Pancreas (tissue), 10 donors: ENCODE measurements at regions not wholly inside any gene's neighbourhood (a gene's known extent, or its start where the extent isn't known, plus 50 kb on each side); places are given as distances from the start of the nearest gene placed in this dataset.

ENCODE experiments used
- ATAC-seq, 4 donors: fragments of 200-7000 bp; cut with Tn5 transposase; one replicate each; pipeline versions ENCODE4 v1.8.0 to v1.9.1; 2020; ENCODE audit warnings: mild to moderate bottlenecking in 4 of 4, moderate library complexity in 4 of 4
- DNase-seq, 6 donors: peaks; one replicate each; pipeline ENCODE4 v3.0.0-alpha.2; 2020
- FAIRE-seq: peaks from 2 replicates; lab custom pipeline; 2012; peaks lifted over from hg19 to GRCh38; lab: Jason Lieb, UNC
- H3K27ac ChIP-seq, 4 donors: fragments of 200-600 bp; sonication (generic); 1 replicate in 3 of 4; 2 replicates in 1 of 4; pipeline versions ENCODE4 v1.5.0 to v1.8.0; 2020
- H3K27me3 ChIP-seq, 4 donors: fragments of 200-600 bp; one replicate each; pipeline ENCODE4 v1.8.0; 2021
- H3K36me3 ChIP-seq, 3 donors: fragments of 200-600 bp; sonication (generic) in 1 of 3; one replicate each; pipeline versions ENCODE4 v1.5.0 to v1.8.0; 2020 to 2021
- H3K4me1 ChIP-seq, 3 donors: fragments of 200-600 bp; one replicate each; pipeline ENCODE4 v1.8.0; 2021
- H3K4me3 ChIP-seq, 4 donors: fragments of 200-600 bp; sonication (generic) in 2 of 4; one replicate each; pipeline versions ENCODE4 v1.5.0 to v1.8.0; 2020 to 2021
- H3K9me3 ChIP-seq, 4 donors: fragments of 200-600 bp; one replicate each; pipeline ENCODE4 v1.8.0; 2021
- WGBS, 2 donors: extraction: QIAGEN DNeasy Blood & Tissue Kit; methylation state at CpG; one replicate each; pipeline ENCODE4 v1.1.7; 2013; 5-methylcytosine and 5-hydroxymethylcytosine counted together
- intact Hi-C, 3 donors: fragments of 100-400 bp; cut with DNase I; formaldehyde crosslinking; loops; one replicate each; pipeline versions ENCODE4 v1.11.1 to v1.14.2; 2022
- TF ChIP-seq, protein P1 (sequence below), 4 donors: fragments of 200-600 bp; sonication (generic) in 3 of 4; IDR thresholded peaks; one replicate each; pipeline versions ENCODE4 v1.5.0 to v1.8.0; 2021; ENCODE audit warnings: antibody characterized with exemption in 4 of 4
- donor health status: healthy with polysubstance abuse.
- donor health status: DM: no; HTN: no; CAD: no; lungs with moderate emphysema.
- donor health status: DM: no; HTN: no; CAD: no.
- donor health status: control.
- donor health status: control.
- donor health status: Bipolar disorder and iron deficiency.
- donor health status: DM: yes; HTN: yes; CAD: no.
- donor health status: DM: no; HTN: no; CAD: no.
- donor health status: DM: no; HTN: no; CAD: no.
- donor health status: DM: yes; HTN: yes; CAD: no.

DNA sequence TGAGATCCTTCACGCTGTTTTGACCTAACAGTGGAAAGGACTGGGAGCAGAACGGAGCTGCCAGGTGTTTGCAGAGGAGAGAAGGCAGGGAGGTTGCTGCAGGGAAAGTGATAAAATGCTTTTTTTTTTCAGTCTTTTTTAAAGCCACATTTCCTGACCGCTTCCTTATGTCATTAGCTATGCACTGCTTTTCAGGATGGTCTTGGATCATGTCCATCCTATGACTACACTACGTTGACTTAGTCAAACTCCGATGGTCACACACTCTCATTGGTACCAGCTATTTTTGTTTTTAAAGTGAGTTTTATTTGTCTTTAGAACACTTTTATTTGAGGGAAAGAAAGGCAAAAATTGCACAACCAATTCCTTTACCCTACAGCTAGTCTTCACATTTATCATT lies 89.2 kb upstream of the EXOC2 start:
- WGBS, 2 donors: 51 to 66% methylated on average over 5 of the region's 5 CpGs
- Histone ChIP-seq H3K27ac (no peak overlapping the region), H3K36me3 (no peaks in the 10 kb centered on the region), H3K4me1 (no peaks in the 10 kb centered on the region), H3K27me3 (no peaks in the 10 kb centered on the region), H3K9me3 (no peaks in the 10 kb centered on the region), H3K4me3 (no peak overlapping the region)
- FAIRE-seq (no peak), DNase-seq (no peak), ATAC-seq (no peak)
- intact Hi-C loops: loop anchor here in 1 of 3 donors (10.0 kb wide), 1 partner anchor 187 kb away; no protein-coding TSS in a partner anchor
- TF ChIP-seq, protein P1, sequence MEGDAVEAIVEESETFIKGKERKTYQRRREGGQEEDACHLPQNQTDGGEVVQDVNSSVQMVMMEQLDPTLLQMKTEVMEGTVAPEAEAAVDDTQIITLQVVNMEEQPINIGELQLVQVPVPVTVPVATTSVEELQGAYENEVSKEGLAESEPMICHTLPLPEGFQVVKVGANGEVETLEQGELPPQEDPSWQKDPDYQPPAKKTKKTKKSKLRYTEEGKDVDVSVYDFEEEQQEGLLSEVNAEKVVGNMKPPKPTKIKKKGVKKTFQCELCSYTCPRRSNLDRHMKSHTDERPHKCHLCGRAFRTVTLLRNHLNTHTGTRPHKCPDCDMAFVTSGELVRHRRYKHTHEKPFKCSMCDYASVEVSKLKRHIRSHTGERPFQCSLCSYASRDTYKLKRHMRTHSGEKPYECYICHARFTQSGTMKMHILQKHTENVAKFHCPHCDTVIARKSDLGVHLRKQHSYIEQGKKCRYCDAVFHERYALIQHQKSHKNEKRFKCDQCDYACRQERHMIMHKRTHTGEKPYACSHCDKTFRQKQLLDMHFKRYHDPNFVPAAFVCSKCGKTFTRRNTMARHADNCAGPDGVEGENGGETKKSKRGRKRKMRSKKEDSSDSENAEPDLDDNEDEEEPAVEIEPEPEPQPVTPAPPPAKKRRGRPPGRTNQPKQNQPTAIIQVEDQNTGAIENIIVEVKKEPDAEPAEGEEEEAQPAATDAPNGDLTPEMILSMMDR (IDR thresholded peaks at IDR 0.05): no peak

DNA sequence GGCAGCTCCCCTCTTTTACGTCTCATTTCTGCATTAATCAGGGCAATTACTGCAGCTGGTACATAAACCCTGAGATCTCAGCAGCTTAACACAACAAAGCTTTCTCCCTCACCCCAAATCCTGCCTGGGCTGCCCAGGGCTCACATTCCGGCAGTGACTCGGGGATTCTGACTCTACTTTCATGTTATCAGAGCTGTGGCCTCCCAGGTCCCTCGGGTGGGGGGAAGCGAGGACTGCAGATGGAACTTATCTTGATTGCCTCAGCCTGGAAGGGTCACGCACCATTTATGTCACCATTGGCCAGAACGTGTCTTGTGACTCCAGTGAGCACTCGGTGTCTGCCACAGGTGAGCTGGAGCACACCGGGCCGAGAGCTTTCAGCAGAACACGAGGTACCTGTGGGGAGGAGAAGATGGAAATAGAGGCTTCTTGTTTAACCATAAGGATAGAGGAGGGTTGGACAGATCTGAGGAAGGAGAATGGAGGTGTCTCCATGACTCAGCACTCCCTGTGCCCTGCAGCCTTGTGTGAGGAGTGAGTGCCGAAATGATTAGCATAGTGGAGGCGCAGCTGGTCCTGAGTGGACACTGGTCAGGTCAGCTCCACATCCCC lies 88.5 kb upstream of the EXOC2 start:
- intact Hi-C loops: loop anchor here in 1 of 3 donors (10.0 kb wide), 1 partner anchor 187 kb away; no protein-coding TSS in a partner anchor
- H3K4me1 ChIP-seq: no peaks in the 10 kb centered on the region
- TF ChIP-seq, protein P1 (IDR thresholded peaks at IDR 0.05): no peak
- no peak overlapping the region for H3K27ac ChIP-seq
- WGBS, 2 donors: 45 to 48% methylated on average over 13 of the region's 13 CpGs
- FAIRE-seq (no peak), ATAC-seq (no peak), DNase-seq (no peak)
- no peak overlapping the region for H3K4me3 ChIP-seq
- H3K27me3 ChIP-seq: no peaks in the 10 kb centered on the region
- H3K36me3 ChIP-seq: no peaks in the 10 kb centered on the region
- no peaks in the 10 kb centered on the region for H3K9me3 ChIP-seq

DNA sequence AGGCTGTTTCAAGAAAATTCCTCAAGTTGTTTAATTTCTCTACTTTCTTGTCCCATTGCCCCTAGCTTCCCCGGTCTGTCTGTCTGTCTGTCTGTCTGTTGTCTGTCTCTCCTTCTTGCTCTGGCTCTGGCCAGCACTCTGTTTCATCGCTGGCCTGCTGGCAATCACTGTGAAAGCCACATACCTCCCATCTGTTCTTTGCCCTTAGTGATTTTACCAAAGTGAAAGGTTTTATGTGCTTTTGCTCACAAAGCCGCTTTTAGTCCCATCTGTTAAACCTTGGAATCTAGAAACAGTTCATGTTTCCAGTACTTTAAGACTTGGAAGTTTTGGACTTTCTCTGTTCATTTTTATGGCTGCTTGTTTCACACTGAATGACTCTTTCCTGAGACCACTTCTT lies 87.8 kb upstream of the EXOC2 start:
- TF ChIP-seq, protein P1 (IDR thresholded peaks at IDR 0.05): no peak
- H3K36me3 ChIP-seq: no peaks in the 10 kb centered on the region
- no peak for FAIRE-seq
- no peak for DNase-seq
- intact Hi-C loops: loop anchor here in 1 of 3 donors (10.0 kb wide), 1 partner anchor 186 kb away; no protein-coding TSS in a partner anchor
- H3K4me3 ChIP-seq: no peak overlapping the region
- no peaks in the 10 kb centered on the region for H3K9me3 ChIP-seq
- 90 to 99% methylated on average over 3 of the region's 3 CpGs for WGBS, 2 donors
- no peak overlapping the region for H3K27ac ChIP-seq
- peaks cover 0 to 4% (median 3%) of the 10 kb centered on the region in 3 donors for H3K4me1 ChIP-seq
- H3K27me3 ChIP-seq: no peaks in the 10 kb centered on the region
- no peak for ATAC-seq

DNA sequence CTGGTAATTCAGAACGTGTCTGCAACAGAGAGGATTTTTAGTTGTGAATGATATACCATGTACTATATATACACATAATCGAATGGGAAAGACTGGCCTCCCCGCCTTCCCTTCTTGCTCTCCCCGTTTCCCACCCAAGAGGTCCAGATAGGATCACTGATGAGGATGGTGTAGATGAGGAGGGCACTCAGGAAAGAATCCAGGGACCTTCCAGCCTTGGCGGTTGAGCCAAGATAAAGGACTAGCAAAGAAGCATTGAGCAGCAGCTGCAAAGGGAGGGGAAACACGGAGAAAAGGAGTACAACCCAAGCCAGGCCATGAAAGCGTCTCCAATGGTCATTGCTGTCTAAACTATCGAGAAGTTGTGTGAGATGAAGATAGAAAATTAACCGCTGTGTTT lies 84.0 kb upstream of the EXOC2 start:
- Histone ChIP-seq H3K27me3 (no peaks in the 10 kb centered on the region), H3K36me3 (no peaks in the 10 kb centered on the region), H3K9me3 (no peaks in the 10 kb centered on the region), H3K27ac (no peak overlapping the region), H3K4me3 (no peak overlapping the region), H3K4me1 (peaks cover 0 to 4% (median 3%) of the 10 kb centered on the region in 3 donors)
- no peak for DNase-seq
- no peak for FAIRE-seq
- no peak for ATAC-seq
- intact Hi-C loops: no loop called here
- TF ChIP-seq, protein P1 (IDR thresholded peaks at IDR 0.05): no peak
- WGBS, 2 donors: 91% methylated on average over 9 of the region's 9 CpGs

DNA sequence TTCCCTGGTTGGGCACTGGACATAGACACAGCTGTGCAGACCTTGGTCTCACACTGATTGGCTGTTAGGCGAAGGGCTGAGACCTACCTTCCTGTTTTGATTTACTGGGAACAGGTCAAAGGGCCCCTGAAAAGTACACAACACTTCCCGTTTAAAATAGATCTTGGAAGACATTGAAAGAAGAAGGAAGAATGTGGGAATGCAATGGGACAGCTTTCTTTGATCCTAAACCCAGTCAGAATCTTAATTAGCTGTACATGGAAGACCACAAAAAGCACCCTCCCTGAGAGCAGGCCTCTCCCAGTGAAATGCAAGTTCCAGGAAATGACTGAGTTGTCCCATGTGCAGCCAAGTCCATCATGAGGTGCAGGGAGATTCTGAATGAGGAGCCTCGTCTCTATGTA lies 83.6 kb upstream of the EXOC2 start:
- Histone ChIP-seq H3K9me3 (no peaks in the 10 kb centered on the region), H3K4me3 (no peak overlapping the region)
- no peak for FAIRE-seq

More for the DNA sequence above, 83.6 kb upstream of the EXOC2 start:
- 58 to 60% methylated on average over 3 of the region's 3 CpGs for WGBS, 2 donors
- DNase-seq (no peak), ATAC-seq (no peak)
- Histone ChIP-seq H3K4me1 (peaks cover 0 to 4% (median 3%) of the 10 kb centered on the region in 3 donors), H3K27me3 (no peaks in the 10 kb centered on the region), H3K36me3 (no peaks in the 10 kb centered on the region), H3K27ac (no peak overlapping the region)
- intact Hi-C loops: no loop called here
- TF ChIP-seq, protein P1 (IDR thresholded peaks at IDR 0.05): no peak
